GM12878 (cell line): ENCODE measurements at regions not wholly inside any gene's neighbourhood (a gene's known extent, or its start where the extent isn't known, plus 50 kb on each side); places are given as distances from the start of the nearest gene placed in this dataset.

Experiments
- CTCF ChIP-seq, 3 experiments: IDR thresholded peaks in 2 of 3; conservative IDR thresholded peaks in 1 of 3; 2 replicates each; pipeline ENCODE4 v1.5.1; 2011; ENCODE audit warnings: low read depth in 3 of 3, low read length in 3 of 3, mild to moderate bottlenecking in 3 of 3, control low read depth in 2 of 3, moderate library complexity in 2 of 3, inconsistent platforms in 1 of 3, mixed read lengths in 1 of 3; ENCODE audit not compliant: control insufficient read depth in 2 of 3, insufficient read depth in 1 of 3; ENCODE audit errors: extremely low read depth in 1 of 3
- ELK1 ChIP-seq: IDR thresholded peaks from 2 replicates; pipeline ENCODE4 v1.6.1; 2012; ENCODE audit warnings: low read depth, low read length, improper control_type of control experiment
- NRF1 ChIP-seq: conservative IDR thresholded peaks from 2 replicates; pipeline ENCODE4 v1.6.1; 2011; ENCODE audit warnings: mild to moderate bottlenecking, low read depth, low read length, improper control_type of control experiment
- RAD51 ChIP-seq: fragments of 450-650 bp; IDR thresholded peaks from 2 replicates; pipeline ENCODE4 v1.6.1; 2016; ENCODE audit warnings: moderate library complexity, mild to moderate bottlenecking, inconsistent platforms
- SRF ChIP-seq, 2 experiments: IDR thresholded peaks; 2 replicates each; pipeline ENCODE4 v1.6.1; 2011; ENCODE audit warnings: low read depth in 2 of 2, low read length in 2 of 2, mild to moderate bottlenecking in 1 of 2, moderate library complexity in 1 of 2
- TF ChIP-seq, protein P1 (sequence below): IDR thresholded peaks from 2 replicates; pipeline ENCODE4 v1.6.1; 2012; ENCODE audit warnings: low read depth, low read length, improper control_type of control experiment

DNA sequence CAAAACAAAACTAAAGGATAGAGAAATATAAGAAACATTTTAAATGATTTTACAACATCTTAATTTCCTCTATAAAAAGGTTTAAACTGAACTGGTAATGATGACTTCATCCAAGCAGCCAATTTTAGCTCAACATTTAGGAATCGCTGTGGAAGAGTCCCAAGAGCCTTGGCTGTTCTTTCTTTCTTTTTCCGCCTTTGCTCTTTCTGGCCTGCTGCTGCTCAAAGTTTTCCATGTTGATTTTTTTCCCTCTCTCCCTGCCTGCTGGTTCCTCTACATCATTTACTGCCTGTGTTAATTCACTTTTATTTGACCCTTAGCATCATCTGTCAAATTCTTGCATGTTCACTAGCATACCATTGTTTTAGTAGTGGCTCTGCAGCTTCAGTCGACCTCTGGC is 146.9 kb downstream of the EVX1 start:
- TF ChIP-seq RAD51 = no peak
- TF ChIP-seq CTCF (IDR thresholded peaks at IDR 0.05 in 2 of 3, conservative IDR thresholded peaks at IDR 0.05 in 1 of 3; ENCODE audit: control insufficient read depth in 2 of 3, extremely low read depth in 1 of 3, insufficient read depth in 1 of 3, low read depth in 3 of 3, low read length in 3 of 3) = no peak
- no peak for TF ChIP-seq SRF (IDR thresholded peaks at IDR 0.05; ENCODE audit: low read depth in 2 of 2, low read length in 2 of 2)
- TF ChIP-seq ELK1 = no peak
- TF ChIP-seq NRF1 = no peak
- TF ChIP-seq, protein P1, sequence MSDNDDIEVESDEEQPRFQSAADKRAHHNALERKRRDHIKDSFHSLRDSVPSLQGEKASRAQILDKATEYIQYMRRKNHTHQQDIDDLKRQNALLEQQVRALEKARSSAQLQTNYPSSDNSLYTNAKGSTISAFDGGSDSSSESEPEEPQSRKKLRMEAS = no peak
